ENCODE measurements at regions not wholly inside any gene's neighbourhood (a gene's known extent, or its start where the extent isn't known, plus 50 kb on each side); places are given as distances from the start of the nearest gene placed in this dataset.

DNA sequence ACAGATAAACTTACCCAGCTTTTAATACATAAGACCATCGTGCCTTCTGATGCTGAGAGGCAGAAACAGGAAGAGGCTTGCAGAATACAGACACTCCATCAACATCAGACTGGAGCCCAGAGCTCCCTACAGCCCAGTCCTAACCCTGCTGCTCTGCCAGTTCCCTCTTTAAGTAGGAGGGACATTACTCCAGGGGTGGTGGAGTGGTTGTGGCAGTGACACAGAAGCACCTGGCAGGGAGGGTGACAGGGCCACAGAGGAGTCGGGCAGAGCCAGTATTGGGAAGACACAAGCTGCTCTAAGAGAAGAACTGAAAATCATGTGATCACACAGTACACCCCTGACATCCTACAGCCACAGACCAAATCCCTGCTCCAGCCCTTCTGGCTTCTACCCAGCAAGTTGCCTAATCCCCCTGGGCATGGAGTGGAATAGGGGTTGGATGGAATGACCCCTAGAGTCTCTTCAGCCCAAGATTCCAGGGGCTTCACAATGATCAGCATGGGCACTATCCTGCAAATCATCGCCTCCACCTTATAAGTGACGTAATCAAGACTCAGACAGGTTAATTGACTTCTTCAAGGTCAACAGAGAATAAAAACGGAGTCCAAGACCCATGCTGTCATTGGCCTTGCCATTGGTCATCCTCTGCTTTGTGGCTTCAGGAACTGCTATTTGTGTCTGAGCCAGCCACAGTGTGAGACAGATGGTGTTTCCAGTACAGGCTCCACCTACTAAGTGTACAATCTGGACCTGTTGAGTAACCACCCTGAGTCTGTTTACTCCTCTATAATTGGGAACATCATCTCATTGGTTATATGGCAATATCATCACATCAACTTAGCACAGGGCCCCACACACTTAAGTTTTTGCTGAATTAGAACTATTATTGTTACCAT lies 61.1 kb upstream of the ZMIZ1 start:
- Histone ChIP-seq H3K4me3 (ENCODE audit: low read depth in 1 of 2, low read length in 2 of 2) (no peak overlapping the region), H3K27ac (ENCODE audit: low read length) (no peak overlapping the region), H3K4me1 (ENCODE audit: control insufficient read depth in 1 of 2, insufficient read depth in 2 of 2, low read length in 2 of 2) (no peaks in the 10 kb centered on the region)

DNA sequence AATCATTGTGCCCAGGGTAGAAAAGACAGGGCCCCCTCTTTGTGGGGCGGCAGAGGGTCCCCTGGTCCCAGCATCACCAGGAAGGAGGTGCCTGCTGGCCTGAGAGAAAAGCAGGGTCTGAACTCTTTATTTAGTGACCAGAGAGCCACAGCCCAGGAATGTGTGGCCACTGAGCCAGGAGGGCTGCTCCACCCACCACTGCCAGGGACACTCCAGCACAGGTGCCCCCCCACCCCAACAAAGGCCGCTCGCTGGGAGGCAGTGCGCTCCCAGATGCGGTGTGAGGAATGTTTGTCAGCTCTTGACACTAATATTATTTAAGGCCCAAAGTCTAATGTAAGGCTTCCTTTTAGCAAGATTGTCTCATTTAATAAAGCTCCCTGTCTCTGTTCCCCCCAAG lies 59.6 kb upstream of the ZMIZ1 start:
- H3K9me3 ChIP-seq (ENCODE audit: control insufficient read depth in 1 of 2, low read length in 2 of 2), result no peaks in the 10 kb centered on the region
- H3K27ac ChIP-seq (ENCODE audit: low read length), result no peak overlapping the region
- H3K36me3 ChIP-seq (ENCODE audit: control insufficient read depth in 1 of 2, insufficient read depth in 2 of 2, low read length in 2 of 2), result no peaks in the 10 kb centered on the region

More for the DNA sequence above, 61.1 kb upstream of the ZMIZ1 start:
- H3K36me3 ChIP-seq (ENCODE audit: control insufficient read depth in 1 of 2, insufficient read depth in 2 of 2, low read length in 2 of 2), result no peaks in the 10 kb centered on the region
- no peaks in the 10 kb centered on the region for H3K9me3 ChIP-seq (ENCODE audit: control insufficient read depth in 1 of 2, low read length in 2 of 2)
- no peaks in the 10 kb centered on the region for H3K27me3 ChIP-seq (ENCODE audit: low read depth, low read length)

GRCh38 chr10:79012567-79012966 lies 56.2 kb upstream of the ZMIZ1 start:
- no peak overlapping the region for H3K27ac ChIP-seq (ENCODE audit: low read length)
- no peaks in the 10 kb centered on the region for H3K27me3 ChIP-seq (ENCODE audit: low read depth, low read length)
- H3K4me1 ChIP-seq (ENCODE audit: control insufficient read depth in 1 of 2, insufficient read depth in 2 of 2, low read length in 2 of 2), result no peaks in the 10 kb centered on the region
- no peak overlapping the region for H3K4me3 ChIP-seq (ENCODE audit: low read depth in 1 of 2, low read length in 2 of 2)
- H3K9me3 ChIP-seq (ENCODE audit: control insufficient read depth in 1 of 2, low read length in 2 of 2), result no peaks in the 10 kb centered on the region
- H3K36me3 ChIP-seq (ENCODE audit: control insufficient read depth in 1 of 2, insufficient read depth in 2 of 2, low read length in 2 of 2), result no peaks in the 10 kb centered on the region

More for the DNA sequence above, 59.6 kb upstream of the ZMIZ1 start:
- Histone ChIP-seq H3K27me3 (ENCODE audit: low read depth, low read length) (no peaks in the 10 kb centered on the region), H3K4me3 (ENCODE audit: low read depth in 1 of 2, low read length in 2 of 2) (no peak overlapping the region), H3K4me1 (ENCODE audit: control insufficient read depth in 1 of 2, insufficient read depth in 2 of 2, low read length in 2 of 2) (no peaks in the 10 kb centered on the region)

DNA sequence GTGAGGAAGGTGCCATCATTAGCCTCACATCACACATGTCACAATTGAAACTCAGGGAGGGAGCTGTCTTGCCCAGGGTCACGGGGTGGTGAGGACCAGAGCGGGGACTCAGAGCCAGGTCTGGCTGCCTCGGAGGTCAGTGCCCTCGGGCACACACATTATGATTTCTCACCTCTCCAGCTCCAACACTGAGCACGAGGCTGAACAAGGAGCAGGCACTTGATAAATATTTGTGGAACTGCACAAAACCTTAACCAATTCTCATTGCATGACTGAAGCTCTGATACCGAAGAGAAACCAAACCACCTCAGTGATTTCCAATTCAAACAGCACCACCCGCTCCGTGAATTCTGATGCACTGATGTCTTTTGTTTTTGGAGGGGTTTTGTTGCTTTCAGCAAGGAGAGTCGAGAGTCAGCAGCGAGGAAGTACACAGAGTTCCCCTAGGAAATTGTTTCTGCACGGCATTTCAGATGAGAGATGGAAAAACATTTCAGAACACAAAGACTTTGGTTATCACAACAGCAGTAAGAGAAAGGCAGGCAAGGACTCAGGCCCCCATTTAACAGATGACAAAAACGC lies 55.3 kb upstream of the ZMIZ1 start:
- Histone ChIP-seq H3K4me3 (ENCODE audit: low read depth in 1 of 2, low read length in 2 of 2) (no peak overlapping the region), H3K27me3 (ENCODE audit: low read depth, low read length) (no peaks in the 10 kb centered on the region), H3K4me1 (ENCODE audit: control insufficient read depth in 1 of 2, insufficient read depth in 2 of 2, low read length in 2 of 2) (no peaks in the 10 kb centered on the region), H3K27ac (ENCODE audit: low read length) (no peak overlapping the region), H3K9me3 (ENCODE audit: control insufficient read depth in 1 of 2, low read length in 2 of 2) (no peaks in the 10 kb centered on the region), H3K36me3 (ENCODE audit: control insufficient read depth in 1 of 2, insufficient read depth in 2 of 2, low read length in 2 of 2) (no peaks in the 10 kb centered on the region)

DNA sequence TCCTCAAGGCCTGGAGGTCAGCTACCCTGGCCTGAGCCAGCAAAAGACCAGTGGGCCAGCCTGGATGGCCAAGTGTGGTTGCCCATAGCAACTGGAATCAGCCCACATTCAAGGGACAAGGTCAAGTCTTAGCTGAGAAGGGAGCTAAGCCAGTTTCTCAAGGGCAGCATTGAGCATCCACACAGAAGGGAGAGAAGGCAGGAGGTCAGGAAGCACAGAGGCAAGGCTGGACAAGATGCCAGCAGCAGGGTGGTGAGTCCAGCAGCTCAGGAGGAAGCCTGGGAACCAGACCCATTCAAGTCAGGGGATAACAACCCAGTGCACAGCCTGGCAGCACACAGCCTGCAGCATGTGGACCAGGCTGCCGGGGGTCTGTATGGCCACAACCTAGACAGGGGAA lies 54.0 kb upstream of the ZMIZ1 start:
- no peaks in the 10 kb centered on the region for H3K9me3 ChIP-seq (ENCODE audit: control insufficient read depth in 1 of 2, low read length in 2 of 2)
- no peaks in the 10 kb centered on the region for H3K27me3 ChIP-seq (ENCODE audit: low read depth, low read length)
- H3K27ac ChIP-seq (ENCODE audit: low read length), result no peak overlapping the region
- H3K4me3 ChIP-seq (ENCODE audit: low read depth in 1 of 2, low read length in 2 of 2), result no peak overlapping the region
- H3K4me1 ChIP-seq (ENCODE audit: control insufficient read depth in 1 of 2, insufficient read depth in 2 of 2, low read length in 2 of 2), result no peaks in the 10 kb centered on the region
- no peaks in the 10 kb centered on the region for H3K36me3 ChIP-seq (ENCODE audit: control insufficient read depth in 1 of 2, insufficient read depth in 2 of 2, low read length in 2 of 2)

DNA sequence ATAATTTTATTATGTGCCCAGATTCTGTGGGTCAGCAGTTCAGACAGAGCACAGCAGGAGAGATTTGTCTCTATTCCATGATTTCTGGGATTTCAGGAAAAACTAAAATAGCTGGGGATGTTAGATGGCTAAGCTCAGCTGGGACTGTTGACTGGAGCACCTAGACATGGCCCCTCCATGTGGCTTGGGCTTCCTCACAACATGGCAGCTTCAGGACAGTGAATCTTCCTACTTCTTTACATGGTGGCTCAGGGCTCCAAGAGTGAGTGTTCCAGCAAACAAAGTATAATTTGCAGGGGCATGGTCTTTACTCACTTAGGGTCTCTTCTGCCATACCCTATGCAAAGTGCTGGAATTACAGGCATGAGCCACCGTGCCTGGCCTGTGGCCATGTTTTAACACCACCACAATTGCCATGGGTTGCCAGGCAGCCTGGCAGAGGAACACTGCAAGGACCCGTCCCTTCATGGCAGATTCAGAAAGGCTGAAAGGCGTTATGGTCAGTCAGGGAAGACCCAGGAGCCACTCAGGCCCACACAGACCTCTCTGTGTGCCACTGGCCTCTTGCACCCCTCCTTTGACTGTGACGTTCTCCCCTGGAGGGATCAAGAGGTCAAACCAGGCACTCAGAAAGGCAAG lies 50.8 kb upstream of the ZMIZ1 start:
- Histone ChIP-seq H3K36me3 (ENCODE audit: control insufficient read depth in 1 of 2, insufficient read depth in 2 of 2, low read length in 2 of 2) (no peaks in the 10 kb centered on the region), H3K27ac (ENCODE audit: low read length) (no peak overlapping the region), H3K9me3 (ENCODE audit: control insufficient read depth in 1 of 2, low read length in 2 of 2) (no peaks in the 10 kb centered on the region), H3K4me1 (ENCODE audit: control insufficient read depth in 1 of 2, insufficient read depth in 2 of 2, low read length in 2 of 2) (peaks cover 0 to 5% of the 10 kb centered on the region in 2 donors), H3K4me3 (ENCODE audit: low read depth in 1 of 2, low read length in 2 of 2) (no peak overlapping the region), H3K27me3 (ENCODE audit: low read depth, low read length) (no peaks in the 10 kb centered on the region)

DNA sequence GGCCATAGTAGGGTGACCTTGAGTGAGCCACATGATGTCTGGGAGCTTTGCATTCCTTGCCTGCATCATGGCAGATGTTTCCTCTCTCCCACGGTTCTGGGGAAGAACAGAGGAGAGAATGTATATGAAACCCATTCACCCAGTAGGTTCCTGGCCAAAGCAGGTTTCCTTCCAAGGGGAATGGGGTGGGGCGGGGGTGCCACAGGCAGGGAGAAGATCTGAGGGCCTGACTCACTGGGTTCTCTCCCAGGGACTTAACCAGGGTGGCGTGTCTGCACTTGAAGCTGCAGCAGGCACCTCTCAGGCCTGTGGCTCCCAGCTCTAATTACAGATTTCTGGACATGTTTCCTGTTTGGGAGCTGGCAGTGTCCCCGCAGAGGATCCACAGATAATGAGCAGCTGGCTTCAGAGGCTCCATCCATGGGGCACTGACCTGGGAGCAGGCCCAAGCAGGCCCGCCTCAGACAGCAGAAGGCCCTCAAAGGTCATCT lies 50.2 kb upstream of the ZMIZ1 start:
- peaks cover 3 to 10% of the 10 kb centered on the region in 2 donors for H3K4me1 ChIP-seq (ENCODE audit: control insufficient read depth in 1 of 2, insufficient read depth in 2 of 2, low read length in 2 of 2)
- H3K36me3 ChIP-seq (ENCODE audit: control insufficient read depth in 1 of 2, insufficient read depth in 2 of 2, low read length in 2 of 2), result no peaks in the 10 kb centered on the region
- no peak overlapping the region for H3K4me3 ChIP-seq (ENCODE audit: low read depth in 1 of 2, low read length in 2 of 2)
- no peaks in the 10 kb centered on the region for H3K27me3 ChIP-seq (ENCODE audit: low read depth, low read length)
- no peak overlapping the region for H3K27ac ChIP-seq (ENCODE audit: low read length)
- H3K9me3 ChIP-seq (ENCODE audit: control insufficient read depth in 1 of 2, low read length in 2 of 2), result no peaks in the 10 kb centered on the region

All from muscle layer of duodenum (tissue), 2 donors.